ENCODE measurements at regions not wholly inside any gene's neighbourhood (a gene's known extent, or its start where the extent isn't known, plus 50 kb on each side); places are given as distances from the start of the nearest gene placed in this dataset.
A peak's percentile ranks its signal among the peaks of the same experiment; 100 is the strongest.
"Not testable (repeated sequence)": the region's sequence is repeated elsewhere in the genome, so short reads cannot be mapped to it uniquely, and the experiment has no call there.

DNA sequence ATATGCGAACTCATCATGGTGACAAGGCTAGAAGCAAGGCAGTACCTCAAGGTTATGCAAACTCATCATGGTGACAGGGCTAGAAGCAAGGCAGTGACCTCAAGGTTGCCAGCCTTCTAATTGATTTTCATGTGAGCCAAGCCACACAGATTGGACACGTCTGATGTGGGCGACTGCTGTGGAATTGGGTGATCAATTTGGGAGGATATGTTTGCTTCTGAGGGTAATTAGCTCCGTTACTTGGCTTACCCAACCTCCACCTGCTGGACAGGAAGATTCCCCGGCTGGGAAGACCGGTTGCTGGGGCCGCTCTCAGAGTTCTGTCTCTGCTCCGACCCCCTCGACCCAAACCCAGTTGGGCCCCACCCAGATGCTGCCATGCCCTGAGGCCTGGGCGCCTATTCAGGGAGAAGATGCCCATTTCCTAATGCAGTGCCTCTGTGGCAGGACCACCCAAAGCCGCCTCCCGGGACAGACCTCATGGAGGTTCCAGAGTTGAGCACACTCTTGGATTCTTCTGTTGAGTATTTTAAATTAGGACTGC is 69.9 kb upstream of the SHANK2 start:
- no peaks in the 10 kb centered on the region for H3K27me3 ChIP-seq (replicated peaks)
- H3K36me3 ChIP-seq = no peaks in the 10 kb centered on the region
- no peak overlapping the region for H3K27ac ChIP-seq
- no peaks in the 10 kb centered on the region for H3K4me1 ChIP-seq (replicated peaks)
- no peak overlapping the region for H3K4me3 ChIP-seq
- DNase-seq (ENCODE audit: low read depth in 1 of 2, low spot score in 2 of 2) = no peak
- H3K9me3 ChIP-seq (replicated peaks) = no peaks in the 10 kb centered on the region

DNA sequence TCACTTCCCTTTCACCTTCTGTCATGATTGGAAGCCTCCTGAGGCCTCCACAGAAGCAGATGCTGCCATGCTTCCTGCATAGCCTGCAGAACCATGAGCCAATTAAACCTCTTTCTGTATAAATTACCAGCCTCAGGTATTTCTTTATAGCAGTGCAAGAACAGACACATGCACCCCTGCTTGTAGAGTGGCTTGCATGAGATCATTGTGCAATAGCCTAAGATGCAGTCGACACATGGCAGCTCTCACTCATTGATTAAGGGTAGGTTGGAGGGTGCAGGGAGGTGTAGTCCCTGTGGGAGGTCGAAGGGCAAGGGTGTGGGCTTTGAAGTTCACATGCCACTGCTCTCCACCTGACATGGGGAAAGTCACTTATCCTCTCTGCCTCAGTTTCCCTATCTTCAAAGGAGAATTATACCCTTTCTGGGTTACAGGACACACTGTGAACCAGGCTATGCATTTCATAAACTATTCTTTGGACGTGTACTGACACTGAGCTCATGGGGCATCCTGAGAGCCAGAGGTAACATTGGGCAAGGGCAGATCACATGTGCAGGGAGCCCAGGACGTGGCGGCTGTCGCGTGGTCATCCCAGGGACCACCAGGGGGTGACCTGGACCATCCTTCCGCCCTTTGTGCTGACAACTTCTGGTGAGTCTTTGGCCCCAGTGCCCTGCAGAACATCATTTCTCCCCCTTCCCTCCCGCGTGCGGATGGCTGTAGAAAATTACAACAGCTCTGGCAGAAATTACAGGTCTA is 69.2 kb upstream of the SHANK2 start:
- Histone ChIP-seq H3K36me3 (no peaks in the 10 kb centered on the region), H3K4me3 (no peak overlapping the region), H3K4me1 (replicated peaks) (no peaks in the 10 kb centered on the region), H3K27me3 (replicated peaks) (no peaks in the 10 kb centered on the region), H3K27ac (no peak overlapping the region), H3K9me3 (replicated peaks) (no peaks in the 10 kb centered on the region; the same call in 1 of the 2 replicates)
- no peak for DNase-seq (ENCODE audit: low read depth in 1 of 2, low spot score in 2 of 2)

DNA sequence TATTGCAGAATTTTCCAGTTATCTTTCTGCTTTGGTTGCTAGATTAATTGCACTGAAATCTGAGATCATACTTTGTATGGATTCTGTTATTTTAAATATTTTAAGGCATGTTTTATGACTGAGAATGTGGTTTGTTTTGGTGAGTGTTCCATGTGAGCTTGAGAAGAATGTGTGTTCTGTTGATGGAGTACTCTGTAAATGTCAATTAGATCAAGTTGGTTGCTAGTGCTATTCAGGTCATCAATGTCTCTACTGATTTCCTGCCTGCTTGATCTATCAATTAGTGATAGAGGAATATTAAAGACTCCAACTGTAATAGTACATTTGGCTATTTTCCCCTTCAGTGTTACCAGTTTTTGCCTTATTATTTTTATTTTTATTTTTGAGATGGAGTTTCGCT is 64.3 kb upstream of the SHANK2 start:
- Histone ChIP-seq H3K27me3 (replicated peaks) (no peaks in the 10 kb centered on the region), H3K9me3 (replicated peaks) (no peaks in the 10 kb centered on the region; the same call in 1 of the 2 replicates), H3K4me3 (no peak overlapping the region), H3K36me3 (no peaks in the 10 kb centered on the region), H3K27ac (no peak overlapping the region), H3K4me1 (replicated peaks) (no peaks in the 10 kb centered on the region)
- DNase-seq (ENCODE audit: low read depth in 1 of 2, low spot score in 2 of 2) = no peak

DNA sequence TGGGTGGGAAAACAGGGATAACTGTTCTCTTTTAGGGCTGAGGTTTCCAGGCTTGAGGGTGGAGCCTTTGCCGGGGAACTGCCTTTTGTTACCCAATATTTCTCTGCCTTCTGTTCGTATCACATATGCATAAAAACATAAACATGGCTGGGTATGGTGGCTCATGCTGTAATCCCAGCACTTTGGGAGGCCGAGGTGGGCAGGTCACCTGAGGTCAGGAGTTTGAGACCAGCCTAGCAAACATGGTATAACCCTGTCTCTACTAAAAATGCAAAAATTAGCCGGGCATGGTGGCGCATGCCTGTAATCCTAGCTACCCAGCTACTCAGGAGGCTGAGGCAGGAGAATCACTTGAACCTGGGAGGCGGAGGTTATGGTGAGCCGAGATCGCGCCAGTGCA is 60.2 kb upstream of the SHANK2 start:
- not testable (repeated sequence) for H3K4me3 ChIP-seq; H3K9me3 ChIP-seq (replicated peaks); H3K4me1 ChIP-seq (replicated peaks); H3K27me3 ChIP-seq (replicated peaks); H3K27ac ChIP-seq; H3K36me3 ChIP-seq; DNase-seq (ENCODE audit: low read depth in 1 of 2, low spot score in 2 of 2)

GRCh38 chr11:71311928-71312510 is 59.6 kb upstream of the SHANK2 start:
- no peaks in the 10 kb centered on the region for H3K4me1 ChIP-seq (replicated peaks)
- H3K27ac ChIP-seq = no peak overlapping the region
- H3K4me3 ChIP-seq = no peak overlapping the region
- no peaks in the 10 kb centered on the region for H3K27me3 ChIP-seq (replicated peaks)
- DNase-seq (ENCODE audit: low read depth in 1 of 2, low spot score in 2 of 2) = peak in 1 of 2 experiments; percentile 5
- H3K9me3 ChIP-seq (replicated peaks) = no peaks in the 10 kb centered on the region; the same call in 1 of the 2 replicates
- H3K36me3 ChIP-seq = no peaks in the 10 kb centered on the region

- Histone ChIP-seq H3K9me3 (replicated peaks) (no peaks in the 10 kb centered on the region; the same call in 1 of the 2 replicates), H3K27ac (no peak overlapping the region), H3K27me3 (replicated peaks) (no peaks in the 10 kb centered on the region), H3K4me1 (replicated peaks) (no peaks in the 10 kb centered on the region), H3K4me3 (no peak overlapping the region), H3K36me3 (no peaks in the 10 kb centered on the region)
- peak in 1 of 2 experiments; percentile 11 for DNase-seq (ENCODE audit: low read depth in 1 of 2, low spot score in 2 of 2)
These were observed 59.0 kb upstream of the SHANK2 start for GRCh38 chr11:71311176-71311925.

DNA sequence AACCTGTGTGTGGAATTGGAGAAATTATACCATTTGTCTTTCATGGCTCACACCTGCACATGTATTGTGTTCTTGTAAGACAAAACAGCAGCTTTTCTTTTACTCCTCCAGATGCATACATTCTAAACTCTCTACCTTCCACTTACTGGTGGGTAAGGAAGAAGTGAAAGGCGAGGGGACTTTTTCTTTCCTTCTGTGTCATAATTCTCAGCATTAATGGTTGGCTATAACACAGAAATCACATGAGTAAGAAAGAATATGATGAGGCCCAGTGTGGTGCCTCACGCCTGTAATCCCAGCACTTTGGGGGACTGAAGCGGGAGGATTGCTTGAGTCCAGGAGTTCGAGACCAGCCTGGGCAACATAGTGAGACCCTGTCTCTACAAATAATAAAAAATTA is 57.8 kb upstream of the SHANK2 start:
- Histone ChIP-seq H3K4me1 (replicated peaks) (no peaks in the 10 kb centered on the region), H3K9me3 (replicated peaks) (no peaks in the 10 kb centered on the region), H3K4me3 (no peak overlapping the region), H3K27me3 (replicated peaks) (no peaks in the 10 kb centered on the region), H3K27ac (no peak overlapping the region), H3K36me3 (no peaks in the 10 kb centered on the region)
- no peak for DNase-seq (ENCODE audit: low read depth in 1 of 2, low spot score in 2 of 2)

DNA sequence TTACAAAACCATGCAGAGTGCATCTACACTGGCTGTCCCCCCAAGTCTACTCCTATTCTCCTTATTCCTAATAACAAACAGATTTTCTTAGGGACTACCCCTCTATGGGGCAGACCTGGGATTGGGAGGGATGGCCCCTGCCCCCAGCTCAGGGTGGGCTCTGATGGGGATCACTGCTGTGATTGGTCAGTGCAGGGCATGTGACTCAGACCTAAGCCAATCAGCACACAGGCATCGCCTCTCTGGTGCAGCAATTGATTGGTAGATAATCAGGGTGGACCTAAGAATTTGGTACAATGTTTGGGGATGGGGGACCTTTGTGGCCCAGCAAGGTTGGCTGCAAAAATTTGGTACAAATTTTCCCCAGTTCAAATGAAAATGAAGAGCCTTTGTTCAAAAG is 57.2 kb upstream of the SHANK2 start:
- H3K36me3 ChIP-seq = no peaks in the 10 kb centered on the region
- DNase-seq (ENCODE audit: low read depth in 1 of 2, low spot score in 2 of 2) = no peak
- H3K27ac ChIP-seq = no peak overlapping the region
- H3K9me3 ChIP-seq (replicated peaks) = no peaks in the 10 kb centered on the region
- no peak overlapping the region for H3K4me3 ChIP-seq
- no peaks in the 10 kb centered on the region for H3K4me1 ChIP-seq (replicated peaks)
- no peaks in the 10 kb centered on the region for H3K27me3 ChIP-seq (replicated peaks)

DNA sequence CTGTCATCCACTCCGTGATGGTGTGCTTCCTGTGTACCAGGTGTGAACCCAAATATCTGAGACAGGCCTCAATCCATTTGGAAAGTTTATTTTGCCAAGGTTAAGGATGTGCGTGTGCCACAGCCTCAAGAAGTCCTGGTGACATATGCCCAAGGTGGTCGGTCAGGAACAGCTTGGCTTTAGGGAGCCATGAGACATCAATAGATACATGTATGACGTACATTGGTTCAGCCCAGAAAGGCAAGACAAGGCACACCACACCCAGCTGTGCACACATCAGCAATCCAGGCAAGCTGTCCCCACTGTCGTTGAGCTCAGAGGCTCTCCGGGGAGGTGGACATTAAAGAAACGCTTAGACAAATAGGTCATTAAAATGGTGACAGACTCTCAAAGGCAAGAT is 56.8 kb upstream of the SHANK2 start:
- Histone ChIP-seq H3K27ac (no peak overlapping the region), H3K36me3 (no peaks in the 10 kb centered on the region), H3K9me3 (replicated peaks) (no peaks in the 10 kb centered on the region), H3K4me1 (replicated peaks) (no peaks in the 10 kb centered on the region), H3K4me3 (no peak overlapping the region), H3K27me3 (replicated peaks) (no peaks in the 10 kb centered on the region)
- no peak for DNase-seq (ENCODE audit: low read depth in 1 of 2, low spot score in 2 of 2)

GRCh38 chr11:71307811-71308645 is 55.7 kb upstream of the SHANK2 start:
- Histone ChIP-seq H3K36me3 (no peaks in the 10 kb centered on the region), H3K27ac (no peak overlapping the region)

GRCh38 chr11:71305451-71306125 is 53.2 kb upstream of the SHANK2 start:
- H3K27ac ChIP-seq = no peak overlapping the region
- peaks cover 10% of the 10 kb centered on the region for H3K4me1 ChIP-seq (replicated peaks)
- no peaks in the 10 kb centered on the region for H3K27me3 ChIP-seq (replicated peaks)
- no peaks in the 10 kb centered on the region for H3K36me3 ChIP-seq
- no peak overlapping the region for H3K4me3 ChIP-seq
- DNase-seq (ENCODE audit: low read depth in 1 of 2, low spot score in 2 of 2) = no peak
- H3K9me3 ChIP-seq (replicated peaks) = no peaks in the 10 kb centered on the region

More at GRCh38 chr11:71307811-71308645, 55.7 kb upstream of the SHANK2 start:
- H3K27me3 ChIP-seq (replicated peaks) = no peaks in the 10 kb centered on the region
- DNase-seq (ENCODE audit: low read depth in 1 of 2, low spot score in 2 of 2) = no peak
- no peaks in the 10 kb centered on the region for H3K9me3 ChIP-seq (replicated peaks)
- no peaks in the 10 kb centered on the region for H3K4me1 ChIP-seq (replicated peaks)
- H3K4me3 ChIP-seq = no peak overlapping the region

- no peaks in the 10 kb centered on the region for H3K9me3 ChIP-seq (replicated peaks)
- DNase-seq (ENCODE audit: low read depth in 1 of 2, low spot score in 2 of 2) = no peak
These were observed 52.7 kb upstream of the SHANK2 start for GRCh38 chr11:71305041-71305440.

DNA sequence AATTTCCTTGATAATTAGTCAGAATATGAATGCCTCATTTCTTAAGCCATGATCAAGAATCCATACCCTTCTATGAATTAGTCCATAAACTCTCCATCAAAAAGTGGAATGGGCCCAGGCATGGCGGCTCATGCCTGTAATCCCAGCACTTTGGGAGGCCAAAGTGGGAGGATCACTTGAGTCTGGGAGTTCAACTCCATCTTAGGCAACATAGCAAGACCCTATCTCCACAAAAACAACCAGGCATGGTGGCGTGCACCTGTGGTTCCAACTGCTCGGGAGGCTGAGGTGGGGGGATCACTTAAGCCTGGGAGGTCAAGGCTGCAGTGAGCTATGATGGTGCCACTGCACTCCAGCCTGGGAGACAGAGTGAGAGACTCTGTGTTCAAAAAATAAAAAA is 52.1 kb upstream of the SHANK2 start:
- no peak for DNase-seq (ENCODE audit: low read depth in 1 of 2, low spot score in 2 of 2)
- no peaks in the 10 kb centered on the region for H3K36me3 ChIP-seq

More at GRCh38 chr11:71305041-71305440, 52.7 kb upstream of the SHANK2 start:
- Histone ChIP-seq H3K27ac (no peak overlapping the region), H3K27me3 (replicated peaks) (no peaks in the 10 kb centered on the region), H3K36me3 (no peaks in the 10 kb centered on the region), H3K4me1 (replicated peaks) (peaks cover 15% of the 10 kb centered on the region), H3K4me3 (no peak overlapping the region)

More for the DNA sequence above, 52.1 kb upstream of the SHANK2 start:
- H3K27ac ChIP-seq = no peak overlapping the region
- peaks cover 21% of the 10 kb centered on the region for H3K4me1 ChIP-seq (replicated peaks)
- no peaks in the 10 kb centered on the region for H3K9me3 ChIP-seq (replicated peaks)
- H3K27me3 ChIP-seq (replicated peaks) = no peaks in the 10 kb centered on the region
- no peak overlapping the region for H3K4me3 ChIP-seq
